Epithelial cell of proximal tubule (primary cell): ENCODE measurements at regions not wholly inside any gene's neighbourhood (a gene's known extent, or its start where the extent isn't known, plus 50 kb on each side); places are given as distances from the start of the nearest gene placed in this dataset.

ENCODE experiments used
- DNase-seq: peaks from one replicate; pipeline ENCODE4 v3.0.0-alpha.2; 2011; ENCODE audit warnings: low read depth
- H3K4me3 ChIP-seq: 2 replicates; pipeline ENCODE4 v1.5.1; 2011; ENCODE audit warnings: low read depth, mild to moderate bottlenecking, low read length
- TF ChIP-seq, protein P1 (sequence below): conservative IDR thresholded peaks from 2 replicates; pipeline ENCODE4 v1.5.1; 2012; ENCODE audit warnings: low read depth, mild to moderate bottlenecking, low read length

GRCh38 chr5:58383448-58383847, 76.4 kb downstream of the PLK2 start:
- no peak for DNase-seq
- no peak overlapping the region for H3K4me3 ChIP-seq
- TF ChIP-seq, protein P1, sequence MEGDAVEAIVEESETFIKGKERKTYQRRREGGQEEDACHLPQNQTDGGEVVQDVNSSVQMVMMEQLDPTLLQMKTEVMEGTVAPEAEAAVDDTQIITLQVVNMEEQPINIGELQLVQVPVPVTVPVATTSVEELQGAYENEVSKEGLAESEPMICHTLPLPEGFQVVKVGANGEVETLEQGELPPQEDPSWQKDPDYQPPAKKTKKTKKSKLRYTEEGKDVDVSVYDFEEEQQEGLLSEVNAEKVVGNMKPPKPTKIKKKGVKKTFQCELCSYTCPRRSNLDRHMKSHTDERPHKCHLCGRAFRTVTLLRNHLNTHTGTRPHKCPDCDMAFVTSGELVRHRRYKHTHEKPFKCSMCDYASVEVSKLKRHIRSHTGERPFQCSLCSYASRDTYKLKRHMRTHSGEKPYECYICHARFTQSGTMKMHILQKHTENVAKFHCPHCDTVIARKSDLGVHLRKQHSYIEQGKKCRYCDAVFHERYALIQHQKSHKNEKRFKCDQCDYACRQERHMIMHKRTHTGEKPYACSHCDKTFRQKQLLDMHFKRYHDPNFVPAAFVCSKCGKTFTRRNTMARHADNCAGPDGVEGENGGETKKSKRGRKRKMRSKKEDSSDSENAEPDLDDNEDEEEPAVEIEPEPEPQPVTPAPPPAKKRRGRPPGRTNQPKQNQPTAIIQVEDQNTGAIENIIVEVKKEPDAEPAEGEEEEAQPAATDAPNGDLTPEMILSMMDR = no peak

DNA sequence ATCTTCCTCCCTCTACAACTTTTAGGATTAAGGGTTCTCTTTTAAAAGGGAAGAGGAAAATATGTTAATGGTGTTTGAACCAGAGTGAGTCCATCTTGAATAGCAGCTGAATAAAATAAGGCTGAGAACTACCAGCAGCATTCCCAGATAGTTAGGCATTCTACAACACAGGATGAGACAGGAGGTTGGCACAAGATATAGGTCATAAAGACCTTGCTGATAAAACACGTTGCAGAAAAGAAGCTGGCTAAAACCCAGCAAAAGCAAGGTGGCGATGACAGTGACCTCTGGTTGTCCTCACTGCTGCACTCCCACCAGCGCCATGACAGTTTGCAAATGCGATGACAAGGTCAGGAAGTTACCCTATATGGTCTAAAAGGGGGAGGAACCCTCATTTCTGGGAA, 77.8 kb downstream of the PLK2 start:
- no peak for DNase-seq
- TF ChIP-seq, protein P1 = no peak
- H3K4me3 ChIP-seq = no peak overlapping the region

DNA sequence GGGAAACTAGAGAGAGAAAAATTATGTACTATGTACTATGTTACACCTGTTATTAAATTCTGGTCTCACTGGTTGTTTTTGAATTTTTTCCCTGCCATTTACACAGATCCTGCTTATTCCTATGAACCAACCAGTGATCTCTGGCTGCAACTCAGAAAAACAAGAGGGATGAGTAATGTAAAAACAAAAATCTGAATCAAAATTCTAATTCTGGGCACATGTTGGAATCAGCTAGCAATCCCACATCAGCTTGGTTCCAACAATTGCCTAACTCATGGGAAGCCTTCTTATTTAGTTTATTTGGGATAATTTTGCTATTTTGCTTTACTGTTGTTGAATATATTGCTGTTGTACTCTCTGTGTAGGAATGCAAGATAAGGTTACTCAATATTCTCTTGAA, 78.3 kb downstream of the PLK2 start:
- no peak for DNase-seq
- no peak overlapping the region for H3K4me3 ChIP-seq
- TF ChIP-seq, protein P1 = no peak

DNA sequence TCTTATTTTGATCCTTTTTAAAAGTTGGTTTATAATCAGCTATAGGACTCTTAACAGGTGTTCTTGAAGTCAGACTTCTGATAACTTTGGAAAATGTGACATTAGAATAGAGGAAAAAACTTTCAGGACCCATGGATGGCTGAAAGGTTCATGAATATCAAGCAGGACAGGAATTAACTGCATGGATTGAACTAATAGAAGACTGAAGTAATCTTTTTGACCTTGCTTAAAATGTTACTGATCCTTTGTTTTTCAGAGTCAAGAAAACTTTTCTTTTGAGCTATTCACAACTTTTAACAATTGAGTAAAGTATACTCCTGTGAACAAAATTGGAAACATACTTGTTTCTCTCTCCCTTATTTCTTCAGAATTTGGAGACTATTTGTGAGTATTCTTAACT, 79.2 kb downstream of the PLK2 start:
- no peak for DNase-seq
- TF ChIP-seq, protein P1 = no peak

DNA sequence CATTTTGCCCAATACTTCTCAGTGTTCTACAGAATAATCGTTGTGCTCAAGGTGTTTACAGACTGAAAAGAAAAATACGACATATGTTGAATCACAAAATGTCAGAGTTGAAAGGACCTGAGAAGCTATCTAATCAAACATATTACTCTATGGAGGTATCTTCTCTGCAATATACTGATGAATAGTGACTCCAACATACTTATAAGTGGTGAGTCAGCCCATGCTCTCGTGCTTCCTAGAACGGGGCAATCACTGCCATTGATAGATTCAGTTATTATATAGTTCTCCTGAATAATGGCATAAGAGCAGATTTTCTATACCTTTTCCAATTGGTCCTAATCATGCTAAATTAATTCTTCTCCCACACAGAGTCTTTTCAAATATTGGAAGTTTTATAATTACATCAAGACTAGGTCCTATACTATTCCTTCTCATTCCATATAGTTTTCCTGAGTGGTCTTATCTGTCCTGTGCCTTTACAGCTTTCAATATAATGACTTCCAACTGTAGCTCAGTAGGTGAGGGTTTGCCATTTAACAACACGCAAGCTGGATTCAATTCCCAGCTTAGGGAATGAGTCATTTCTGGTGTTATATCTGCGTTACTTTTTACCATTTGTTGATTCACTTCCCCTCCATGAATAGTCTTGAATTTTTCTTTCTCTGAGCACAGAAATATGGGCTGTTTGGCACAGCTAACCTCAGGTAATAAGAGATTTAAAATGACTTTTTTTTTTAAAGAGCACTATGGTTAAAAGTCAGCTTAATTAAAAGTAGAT, 81.1 kb downstream of the PLK2 start:
- no peak overlapping the region for H3K4me3 ChIP-seq
- TF ChIP-seq, protein P1 = no peak
- no peak for DNase-seq

More for the DNA sequence above, 79.2 kb downstream of the PLK2 start:
- no peak overlapping the region for H3K4me3 ChIP-seq

GRCh38 chr5:58370606-58371005, 89.3 kb downstream of the PLK2 start:
- no peak for DNase-seq
- no peak overlapping the region for H3K4me3 ChIP-seq
- TF ChIP-seq, protein P1 = no peak
